Spleen (tissue), 11 donors: ENCODE measurements at regions not wholly inside any gene's neighbourhood (a gene's known extent, or its start where the extent isn't known, plus 50 kb on each side); places are given as distances from the start of the nearest gene placed in this dataset.

Experiments used
- DNase-seq: peaks from one replicate; pipeline ENCODE4 v3.0.0-alpha.2; 2020
- H3K27ac ChIP-seq, 8 donors: fragments of 200-600 bp; sonication (generic) in 7 of 8; 1 replicate in 4 of 8; 2 replicates in 4 of 8; pipeline versions ENCODE4 v1.5.0 to v1.8.0; 2016 to 2021; ENCODE audit warnings: inconsistent platforms in 4 of 8, mild to moderate bottlenecking in 4 of 8, moderate library complexity in 1 of 8
- H3K27me3 ChIP-seq, 7 donors: fragments of 200-600 bp; sonication (generic) in 6 of 7; replicated peaks in 1 of 7; 1 replicate in 4 of 7; 2 replicates in 3 of 7; pipeline versions ENCODE4 v1.5.0 to v1.8.0; 2016 to 2021; ENCODE audit warnings: inconsistent platforms in 3 of 7, mild to moderate bottlenecking in 1 of 7
- H3K36me3 ChIP-seq, 6 donors: fragments of 200-600 bp; sonication (generic) in 5 of 6; 1 replicate in 4 of 6; 2 replicates in 2 of 6; pipeline versions ENCODE4 v1.5.0 to v1.8.0; 2016 to 2021; ENCODE audit warnings: inconsistent platforms in 2 of 6
- H3K4me1 ChIP-seq, 6 donors: fragments of 200-600 bp; sonication (generic) in 5 of 6; 1 replicate in 3 of 6; 2 replicates in 3 of 6; pipeline versions ENCODE4 v1.5.0 to v1.8.0; 2016 to 2021; ENCODE audit warnings: inconsistent platforms in 3 of 6
- H3K4me3 ChIP-seq, 8 donors: fragments of 200-600 bp; sonication (generic) in 7 of 8; 1 replicate in 4 of 8; 2 replicates in 4 of 8; pipeline versions ENCODE4 v1.5.0 to v1.8.0; 2016 to 2021; ENCODE audit warnings: inconsistent platforms in 4 of 8, mild to moderate bottlenecking in 4 of 8, moderate library complexity in 2 of 8
- H3K9me3 ChIP-seq, 8 donors: fragments of 200-600 bp; sonication (generic) in 7 of 8; 1 replicate in 4 of 8; 2 replicates in 4 of 8; pipeline versions ENCODE4 v1.5.0 to v1.8.0; 2016 to 2021; ENCODE audit warnings: inconsistent platforms in 4 of 8
- CTCF ChIP-seq, 11 experiments: fragments of 200-600 bp in 7 of 11; fragments of 450-650 bp in 4 of 11; sonication (generic) in 4 of 11; IDR thresholded peaks in 8 of 11; conservative IDR thresholded peaks in 3 of 11; 1 replicate in 7 of 11; 2 replicates in 4 of 11; pipeline versions ENCODE4 v1.4.0 to v1.8.0; 2016 to 2021; ENCODE audit warnings: antibody characterized with exemption in 11 of 11, inconsistent platforms in 4 of 11, mild to moderate bottlenecking in 1 of 11
- POLR2A ChIP-seq, 3 donors: fragments of 450-650 bp; IDR thresholded peaks; one replicate each; pipeline ENCODE4 v1.5.1; 2017; ENCODE audit warnings: antibody characterized with exemption in 3 of 3, mild to moderate bottlenecking in 1 of 3
- POLR2AphosphoS5 ChIP-seq, 3 donors: sonication (generic); formaldehyde crosslinking; IDR thresholded peaks; one replicate each; pipeline ENCODE4 v1.5.1; 2017; ENCODE audit warnings: antibody characterized with exemption in 3 of 3
- WGBS, 5 donors: extraction: QIAGEN DNeasy Blood & Tissue Kit in 3 of 5; methylation state at CpG; one replicate each; pipeline versions ENCODE4 v1.1.5 to v1.1.7; 2013 to 2018; 5-methylcytosine and 5-hydroxymethylcytosine counted together
- intact Hi-C: fragments of 100-400 bp; cut with DNase I; formaldehyde crosslinking; loops from one replicate; pipeline ENCODE4 v1.15.0; 2023; ENCODE audit warnings: low total_unique reads
- donor health status: healthy with polysubstance abuse.
- donor health status: DM: no; HTN: no; CAD: no; lungs with moderate emphysema.
- donor health status: DM: no; HTN: no; CAD: no.
- donor health status: Bipolar disorder and iron deficiency.
- donor health status: healthy.
- donor health status: DM: no; HTN: no; CAD: no.
- donor health status: DM: yes; HTN: yes; CAD: no.

- intact Hi-C loops: no loop called here
- no peak overlapping the region for H3K27ac ChIP-seq
Observed at GRCh38 chr2:183564726-183565125, 440.5 kb downstream of the NUP35 start.

GRCh38 chr2:183575481-183575880, 451.2 kb downstream of the NUP35 start:
- no peak for TF ChIP-seq POLR2A (IDR thresholded peaks at IDR 0.05)
- no peak for TF ChIP-seq CTCF (IDR thresholded peaks at IDR 0.05 in 8 of 11, conservative IDR thresholded peaks at IDR 0.05 in 3 of 11)
- TF ChIP-seq POLR2AphosphoS5 (IDR thresholded peaks at IDR 0.05): no peak
- 68 to 83% (median 81%) methylated on average over 2 of the region's 2 CpGs for WGBS, 5 donors
- no peak overlapping the region for H3K27ac ChIP-seq

More at GRCh38 chr2:183564726-183565125, 440.5 kb downstream of the NUP35 start:
- H3K4me3 ChIP-seq: no peak overlapping the region
- no peaks in the 10 kb centered on the region for H3K9me3 ChIP-seq
- no peaks in the 10 kb centered on the region for H3K27me3 ChIP-seq
- no peaks in the 10 kb centered on the region for H3K36me3 ChIP-seq
- no peaks in the 10 kb centered on the region for H3K4me1 ChIP-seq
- DNase-seq: no peak
- TF ChIP-seq POLR2A (IDR thresholded peaks at IDR 0.05) (no peak), CTCF (IDR thresholded peaks at IDR 0.05 in 8 of 11, conservative IDR thresholded peaks at IDR 0.05 in 3 of 11) (no peak), POLR2AphosphoS5 (IDR thresholded peaks at IDR 0.05) (no peak)

GRCh38 chr2:183579686-183580085, 455.4 kb downstream of the NUP35 start:
- intact Hi-C loops: no loop called here
- Histone ChIP-seq H3K4me3 (no peak overlapping the region), H3K4me1 (no peaks in the 10 kb centered on the region), H3K27ac (no peak overlapping the region), H3K27me3 (no peaks in the 10 kb centered on the region), H3K9me3 (peaks cover 0 to 23% (median 0%) of the 10 kb centered on the region in 8 donors), H3K36me3 (no peaks in the 10 kb centered on the region)
- no peak for DNase-seq
- 68 to 80% (median 70%) methylated on average over 5 of the region's 5 CpGs for WGBS, 5 donors
- TF ChIP-seq POLR2A (IDR thresholded peaks at IDR 0.05) (no peak), CTCF (IDR thresholded peaks at IDR 0.05 in 8 of 11, conservative IDR thresholded peaks at IDR 0.05 in 3 of 11) (no peak), POLR2AphosphoS5 (IDR thresholded peaks at IDR 0.05) (no peak)

More at GRCh38 chr2:183575481-183575880, 451.2 kb downstream of the NUP35 start:
- H3K4me1 ChIP-seq: no peaks in the 10 kb centered on the region
- H3K9me3 ChIP-seq: peaks cover 0 to 36% (median 20%) of the 10 kb centered on the region in 8 donors
- H3K27me3 ChIP-seq: no peaks in the 10 kb centered on the region
- DNase-seq: no peak
- no peak overlapping the region for H3K4me3 ChIP-seq
- no peaks in the 10 kb centered on the region for H3K36me3 ChIP-seq
- intact Hi-C loops: no loop called here

GRCh38 chr2:183592271-183592670, 468.0 kb downstream of the NUP35 start:
- H3K4me3 ChIP-seq: no peak overlapping the region
- H3K4me1 ChIP-seq: no peaks in the 10 kb centered on the region
- H3K27ac ChIP-seq: no peak overlapping the region
- no peaks in the 10 kb centered on the region for H3K27me3 ChIP-seq
- no peak for TF ChIP-seq CTCF (IDR thresholded peaks at IDR 0.05 in 8 of 11, conservative IDR thresholded peaks at IDR 0.05 in 3 of 11)
- no peak for TF ChIP-seq POLR2AphosphoS5 (IDR thresholded peaks at IDR 0.05)
- TF ChIP-seq POLR2A (IDR thresholded peaks at IDR 0.05): no peak
- H3K36me3 ChIP-seq: no peaks in the 10 kb centered on the region
- no peak for DNase-seq
- intact Hi-C loops: no loop called here
- peaks cover 0 to 3% (median 0%) of the 10 kb centered on the region in 8 donors for H3K9me3 ChIP-seq
- 79 to 98% (median 87%) methylated on average over 4 of the region's 4 CpGs for WGBS, 5 donors
